HG03342 (cell line): ENCODE measurements at regions not wholly inside any gene's neighbourhood (a gene's known extent, or its start where the extent isn't known, plus 50 kb on each side); places are given as distances from the start of the nearest gene placed in this dataset.
"Not testable (repeated sequence)": the region's sequence is repeated elsewhere in the genome, so short reads cannot be mapped to it uniquely, and the experiment has no call there.

Source experiments
- ATAC-seq: cut with Tn5 transposase; IDR thresholded peaks from one replicate; pipeline ENCODE4 v1.9.1; 2021; ENCODE audit warnings: mild to moderate bottlenecking, moderate library complexity; ENCODE audit not compliant: unreplicated experiment

- ATAC-seq: not testable (repeated sequence)
These were observed 53.4 kb upstream of the PSMA1 start for GRCh38 chr11:14573539-14574057.

DNA sequence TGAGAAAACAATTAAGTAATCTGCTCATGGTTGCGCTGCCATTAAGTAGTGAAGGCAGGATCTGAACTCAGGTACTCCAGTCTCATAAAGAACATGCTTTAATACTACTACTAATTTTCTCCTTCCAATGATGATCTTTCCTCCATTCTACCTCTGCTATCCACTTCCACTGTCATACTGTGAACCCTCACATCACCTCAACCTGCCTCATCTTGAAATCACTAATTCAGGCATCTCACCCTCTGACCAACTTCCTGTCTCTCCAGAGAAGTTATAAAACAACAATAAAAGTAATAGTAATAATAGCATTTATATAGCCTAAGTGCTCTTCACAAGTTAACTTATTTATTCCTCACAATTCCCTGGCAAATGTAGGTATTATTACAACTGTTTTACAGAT, 57.1 kb upstream of the PSMA1 start:
- no peak for ATAC-seq

DNA sequence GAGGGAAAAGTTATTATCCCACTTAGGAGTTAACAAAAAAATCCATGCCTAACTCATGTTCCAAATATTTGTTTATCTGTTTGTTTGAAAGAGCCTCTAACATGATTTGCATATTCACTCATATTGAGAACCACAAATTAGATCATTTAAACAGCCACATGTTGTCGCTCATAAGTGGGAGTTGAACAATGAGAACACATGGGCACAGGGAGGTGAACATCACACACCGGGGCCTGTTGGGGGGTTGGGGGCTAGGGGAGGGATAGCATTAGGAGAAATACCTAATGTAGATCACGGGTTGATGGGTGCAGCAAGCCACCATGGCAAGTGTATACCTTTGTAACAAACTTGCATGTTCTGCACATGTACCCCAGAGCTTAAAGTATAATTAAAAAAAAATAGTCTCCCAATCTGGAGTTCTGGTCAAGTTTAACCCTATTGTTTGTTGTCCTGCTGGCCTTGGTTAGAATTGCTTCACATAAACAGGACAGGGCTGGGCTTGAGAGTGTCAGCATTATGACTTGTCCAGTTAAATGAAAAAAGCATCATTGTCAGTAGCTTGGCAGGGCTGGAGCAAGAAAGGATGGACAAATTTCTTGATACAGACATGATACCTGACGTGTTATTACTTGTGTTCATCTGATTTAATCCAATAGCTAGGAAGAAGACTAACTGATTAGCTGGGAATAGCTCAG, 57.8 kb upstream of the PSMA1 start:
- peak; percentile 33 for ATAC-seq

- ATAC-seq: peak; percentile 100
These were observed 58.4 kb upstream of the PSMA1 start for GRCh38 chr11:14578541-14578956.

DNA sequence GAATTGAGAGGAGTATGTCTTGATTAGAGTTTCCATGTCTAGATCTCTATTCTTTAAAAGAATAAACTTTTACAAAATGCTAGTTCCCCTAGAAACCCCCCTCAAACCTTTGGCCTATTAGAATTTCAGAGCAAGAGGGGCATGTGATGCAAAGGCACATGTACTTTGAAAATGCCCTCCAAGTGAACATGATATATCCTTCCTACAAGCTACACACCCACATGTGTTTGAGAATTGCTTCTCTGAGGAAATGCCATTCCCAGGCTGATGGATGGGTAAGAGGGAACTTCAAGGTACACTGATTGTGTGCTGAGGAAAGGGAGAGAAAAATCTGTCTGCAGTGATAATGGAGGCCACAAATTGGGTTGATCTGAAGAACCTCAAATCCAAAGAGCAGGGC, 59.5 kb upstream of the PSMA1 start:
- no peak for ATAC-seq

DNA sequence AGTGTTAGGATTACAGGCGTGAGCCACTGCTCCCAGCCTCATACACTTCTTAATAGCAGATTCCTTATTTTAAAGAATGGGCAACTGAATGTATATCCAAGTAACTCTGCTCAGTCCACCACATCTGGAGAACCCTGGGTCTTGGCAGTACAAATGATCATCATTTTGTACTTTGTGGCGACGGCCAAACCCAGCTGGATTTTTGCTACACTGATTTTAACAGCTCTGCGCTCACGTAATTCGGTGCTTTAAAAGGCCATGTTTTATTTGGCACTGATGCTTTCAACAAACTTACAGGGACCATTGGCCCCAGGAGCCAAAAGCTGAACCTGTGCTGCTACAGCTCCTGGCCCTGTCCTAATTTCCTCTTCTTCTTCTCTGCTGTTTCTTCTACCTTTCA, 60.8 kb upstream of the PDE3B start:
- no peak for ATAC-seq

GRCh38 chr11:14583252-14584034, 60.2 kb upstream of the PDE3B start:
- no peak for ATAC-seq

GRCh38 chr11:14584035-14584363, 59.6 kb upstream of the PDE3B start:
- no peak for ATAC-seq

DNA sequence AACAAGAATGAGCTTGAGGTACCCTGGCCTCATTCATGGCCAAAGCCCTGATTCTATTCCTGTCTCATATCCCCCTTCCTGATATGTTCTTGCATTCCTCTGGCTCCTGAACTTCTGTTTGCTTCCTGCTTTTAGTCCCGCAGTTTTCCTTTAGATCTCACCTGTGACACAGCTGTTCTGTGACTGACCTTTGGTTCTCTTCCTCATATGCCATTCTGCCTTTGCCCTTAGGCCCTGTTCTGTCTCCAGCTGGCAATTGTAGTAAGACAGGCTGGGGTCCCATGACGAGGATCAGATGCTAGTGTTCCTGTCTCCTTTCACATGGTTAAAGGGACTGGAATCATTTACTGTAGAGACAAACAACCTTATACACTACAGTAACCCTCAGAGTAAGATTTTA, 59.0 kb upstream of the PDE3B start:
- no peak for ATAC-seq

DNA sequence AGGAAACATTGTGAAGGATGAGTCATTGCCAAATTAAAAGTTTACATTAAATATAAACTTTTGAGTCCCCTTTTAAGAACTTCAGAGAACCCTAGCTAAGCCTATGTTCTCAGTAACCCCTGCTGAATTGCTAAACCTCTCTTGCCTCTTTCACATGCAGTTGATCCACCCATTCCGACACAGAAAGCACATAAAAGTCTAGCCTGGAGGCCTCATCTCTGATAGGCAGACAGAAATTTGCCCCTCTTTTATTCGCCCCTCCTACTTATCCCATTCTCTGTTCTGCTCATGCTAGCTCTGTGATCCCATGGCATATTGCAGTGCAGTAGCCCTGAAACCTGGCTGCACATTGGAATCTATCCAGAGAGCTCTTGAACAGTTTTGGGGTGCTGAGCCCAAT, 58.2 kb upstream of the PDE3B start:
- ATAC-seq: no peak

GRCh38 chr11:14587258-14587657, 56.3 kb upstream of the PDE3B start:
- no peak for ATAC-seq

DNA sequence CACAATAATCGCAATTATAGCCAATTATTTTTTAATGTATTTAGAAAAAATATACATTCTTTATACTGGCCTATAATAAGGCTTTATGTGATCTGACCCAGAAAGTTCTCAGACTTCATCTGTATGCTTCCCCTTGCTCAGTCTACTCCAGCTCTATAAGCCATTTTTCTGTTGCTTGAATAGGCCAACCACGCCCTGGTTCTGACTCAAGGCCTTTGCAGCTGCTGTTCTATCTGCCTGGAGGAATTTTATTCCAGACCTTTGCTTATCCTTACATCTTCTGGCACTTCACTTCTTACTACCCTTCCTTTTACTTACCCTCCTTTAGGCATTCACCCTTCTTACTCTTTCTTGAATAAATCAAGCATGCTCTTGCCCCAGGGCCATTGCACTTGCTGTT, 54.9 kb upstream of the PDE3B start:
- ATAC-seq: no peak

DNA sequence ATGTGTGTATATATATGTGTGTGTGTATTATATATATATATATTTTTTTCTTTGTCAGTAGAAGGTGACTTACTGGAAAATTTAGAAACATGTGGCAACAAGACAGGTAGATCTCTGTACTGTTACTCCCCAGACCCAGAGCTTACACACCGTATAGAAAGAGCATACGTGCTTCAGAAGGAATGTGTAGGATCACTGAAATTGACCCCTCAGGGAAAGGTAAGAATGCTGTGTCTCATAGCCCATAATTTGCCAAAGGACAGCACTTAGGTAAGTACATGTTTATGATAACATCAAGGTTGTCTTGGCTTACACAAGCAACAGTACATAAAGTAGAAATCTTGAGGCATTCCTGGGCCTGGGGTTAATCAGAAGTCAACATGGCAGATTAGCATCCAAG, 54.2 kb upstream of the PDE3B start:
- no peak for ATAC-seq

- not testable (repeated sequence) for ATAC-seq
These were observed 52.6 kb upstream of the PDE3B start for GRCh38 chr11:14591046-14591445.

- no peak for ATAC-seq
These were observed 49.9 kb upstream of the PDE3B start for GRCh38 chr11:14593671-14594070.
